Inflammatory macrophage treated with lipopolysaccharide for 4 hours (primary cell): ENCODE measurements at regions not wholly inside any gene's neighbourhood (a gene's known extent, or its start where the extent isn't known, plus 50 kb on each side); places are given as distances from the start of the nearest gene placed in this dataset.
"Not testable (repeated sequence)": the region's sequence is repeated elsewhere in the genome, so short reads cannot be mapped to it uniquely, and the experiment has no call there.

Experiments
- DNase-seq: peaks from one replicate; pipeline ENCODE4 v3.0.0-alpha.2; 2020

DNA sequence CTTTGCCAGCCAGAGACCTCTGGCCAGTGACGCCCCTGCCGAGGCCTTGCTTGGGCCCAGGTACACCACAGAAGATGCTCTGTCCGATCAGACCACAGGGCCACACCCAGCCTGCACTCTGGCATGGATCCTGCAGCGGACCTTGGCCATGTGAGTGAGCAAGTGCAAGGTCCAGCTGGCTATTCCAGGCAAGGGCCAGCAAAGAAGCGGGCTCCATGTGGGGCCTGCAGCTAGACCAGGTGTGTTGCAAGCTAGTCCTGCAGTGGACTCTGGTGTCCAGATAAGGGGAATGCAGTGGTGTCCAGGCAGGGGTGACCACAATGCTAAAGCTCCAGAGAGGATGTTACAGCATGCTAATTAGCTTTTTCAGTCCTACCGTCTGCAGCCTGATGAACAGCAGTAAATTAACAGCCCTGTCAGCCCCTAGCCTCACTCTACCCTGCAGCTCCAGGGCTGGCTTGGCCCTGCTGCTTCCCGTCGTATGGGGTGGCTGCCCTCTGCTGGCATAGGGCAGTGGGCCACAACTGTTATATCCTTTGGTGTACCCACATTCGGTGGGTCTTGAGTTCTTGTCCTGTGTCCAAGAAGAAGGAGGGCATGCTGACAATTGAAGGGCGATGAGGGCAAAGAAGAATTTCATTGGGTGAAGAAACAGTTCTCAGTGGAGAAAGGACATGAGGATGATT, 284.5 kb upstream of the POU5F2 start:
- no peak for DNase-seq

DNA sequence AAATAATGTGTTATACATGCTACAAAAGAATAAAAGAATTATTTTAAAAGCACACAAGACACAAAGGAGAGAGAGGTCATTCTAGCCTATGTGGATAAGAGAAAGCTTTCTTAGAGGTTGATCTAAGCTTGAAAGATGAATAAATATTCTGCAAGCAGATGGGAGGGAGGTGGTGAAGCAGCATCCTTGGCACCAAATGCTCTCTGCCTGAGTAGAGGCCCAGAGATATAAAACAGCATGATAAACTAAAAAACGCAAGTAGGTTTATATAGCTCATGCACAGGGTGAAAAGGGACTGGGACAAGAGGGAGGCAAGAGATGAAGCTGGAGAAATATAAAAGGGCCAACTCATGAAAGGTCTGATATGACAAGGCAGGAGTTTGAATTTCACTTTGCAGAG, 283.2 kb upstream of the POU5F2 start:
- DNase-seq: no peak

DNA sequence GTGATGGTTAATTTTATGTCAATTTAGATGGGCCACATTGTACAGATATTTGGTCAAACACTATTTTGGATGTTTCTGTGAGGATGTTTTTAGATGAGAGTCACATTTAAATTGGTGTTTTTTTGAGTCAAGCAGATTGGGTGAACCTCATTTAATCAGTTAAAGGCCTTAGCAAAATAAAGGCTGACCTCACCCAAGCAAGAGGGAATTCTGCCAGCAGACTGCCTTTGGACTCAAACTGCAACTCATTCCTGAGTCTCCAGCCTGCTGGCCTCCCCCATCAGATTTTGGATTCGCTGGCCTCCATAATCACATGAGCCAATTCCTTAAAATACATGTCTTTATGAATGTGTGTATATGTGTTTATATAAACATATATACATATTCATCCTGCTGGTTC, 282.7 kb upstream of the POU5F2 start:
- no peak for DNase-seq

DNA sequence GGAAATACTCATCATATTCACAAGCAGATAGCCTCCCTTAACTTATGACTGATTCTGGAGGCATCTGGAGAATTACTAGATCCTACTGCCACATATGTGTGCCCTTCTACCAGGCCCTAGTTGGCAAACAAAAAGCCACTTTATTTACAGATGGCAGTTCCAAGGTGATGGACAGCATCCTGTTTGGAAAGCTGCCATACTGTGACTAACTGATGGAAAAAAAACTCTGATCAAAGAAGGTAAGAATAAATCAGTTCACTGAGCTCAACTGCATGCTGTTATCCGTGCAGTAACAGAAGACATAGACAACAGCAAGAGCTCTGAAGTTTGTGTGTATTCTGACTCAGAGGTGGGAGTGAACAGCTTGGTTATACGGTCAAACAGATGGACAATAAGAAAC, 279.8 kb upstream of the POU5F2 start:
- no peak for DNase-seq

DNA sequence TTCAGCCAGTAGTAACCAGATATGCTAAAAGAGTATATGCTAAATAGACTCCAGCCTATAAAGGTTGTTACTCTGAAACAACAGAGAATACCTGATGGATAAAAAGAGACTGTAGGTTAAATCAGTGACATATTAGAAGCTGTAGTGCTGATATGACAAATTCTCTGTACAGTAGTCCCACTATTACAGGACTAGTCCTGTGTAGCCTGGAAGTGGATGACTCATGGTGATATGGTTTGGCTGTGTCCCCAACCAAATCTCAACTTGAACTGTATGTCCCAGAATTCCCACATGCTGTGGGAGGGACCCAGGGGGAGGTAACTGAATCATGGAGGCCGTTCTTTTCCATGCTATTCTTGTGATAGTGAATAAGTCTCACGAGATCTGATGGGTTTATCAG, 276.2 kb upstream of the POU5F2 start:
- DNase-seq: no peak

DNA sequence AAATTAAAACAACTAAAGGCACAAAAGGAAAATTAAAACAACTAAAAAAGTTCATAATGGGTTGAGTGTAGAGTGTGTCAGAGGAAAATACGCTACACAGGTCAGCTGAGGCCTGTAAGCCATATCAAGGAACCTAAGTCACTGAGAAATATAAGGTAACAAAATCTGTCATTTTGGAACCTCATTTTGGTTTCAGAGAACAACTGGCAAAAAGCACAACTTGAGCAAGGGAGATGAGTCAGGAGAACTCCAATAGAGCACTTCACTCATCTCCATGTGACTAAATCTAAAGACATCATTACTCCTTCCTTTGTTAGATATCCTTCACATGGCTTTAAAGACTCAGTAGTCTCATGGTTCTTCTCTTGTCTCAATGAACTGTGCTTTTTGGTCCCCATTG, 269.4 kb upstream of the POU5F2 start:
- DNase-seq: peak; percentile 5

DNA sequence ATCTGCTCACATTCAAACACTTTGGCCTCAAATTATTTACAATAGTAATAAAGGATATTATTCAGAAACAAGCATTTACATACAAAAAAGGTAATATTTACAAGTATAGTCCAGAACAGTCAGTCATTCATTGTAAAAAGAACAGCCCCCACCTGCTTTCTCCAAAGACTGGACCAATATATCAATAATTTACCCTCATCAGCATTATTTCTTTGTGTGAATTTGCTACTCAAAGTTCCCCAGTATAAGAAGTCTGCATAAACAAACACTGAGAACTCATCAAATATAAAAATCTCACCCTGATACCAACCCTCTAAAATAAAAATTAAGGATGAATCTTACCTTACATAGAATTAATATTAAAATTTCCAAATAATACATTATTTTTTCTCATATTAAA, 267.8 kb upstream of the POU5F2 start:
- no peak for DNase-seq

DNA sequence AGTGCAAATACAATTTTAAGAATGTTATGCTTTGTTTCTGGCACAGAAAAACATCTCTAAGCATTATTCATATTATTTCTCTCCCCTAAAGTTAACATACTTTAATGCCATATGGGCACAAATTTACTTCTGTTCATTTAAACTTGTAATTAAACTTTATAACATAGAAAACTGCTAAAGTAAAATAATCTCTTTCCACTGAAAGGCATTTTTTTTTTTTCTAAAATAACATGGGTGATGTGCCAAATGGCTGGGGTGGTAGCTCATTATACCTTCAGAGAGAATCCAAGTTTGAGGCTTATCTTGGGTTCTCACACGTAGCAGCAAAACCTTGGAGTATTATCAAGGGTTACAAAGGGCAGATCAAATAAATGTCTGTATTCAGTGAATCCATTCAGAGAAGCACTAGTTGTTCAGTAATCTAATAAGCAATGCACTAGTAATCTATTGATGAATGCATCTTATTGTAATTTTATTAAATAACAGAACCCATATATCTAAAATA, 257.6 kb upstream of the POU5F2 start:
- no peak for DNase-seq

DNA sequence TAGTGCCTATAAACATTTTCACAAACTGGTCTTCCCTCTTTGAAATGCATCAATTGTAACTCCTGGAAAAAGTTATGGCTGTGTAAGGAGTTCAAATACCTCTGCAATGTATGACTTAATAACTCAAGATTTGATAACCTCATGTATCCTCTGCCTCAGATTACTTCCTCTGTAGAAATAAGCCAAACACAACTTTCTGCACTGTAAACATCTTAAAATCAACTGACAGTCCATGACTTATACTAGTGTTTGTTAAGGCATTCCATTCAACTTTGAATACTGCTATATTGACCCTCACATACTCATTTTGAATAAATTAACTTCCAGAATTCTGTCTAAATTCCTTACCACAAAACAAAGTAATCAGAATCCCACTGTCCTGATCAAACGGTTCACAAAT, 256.2 kb upstream of the POU5F2 start:
- no peak for DNase-seq

DNA sequence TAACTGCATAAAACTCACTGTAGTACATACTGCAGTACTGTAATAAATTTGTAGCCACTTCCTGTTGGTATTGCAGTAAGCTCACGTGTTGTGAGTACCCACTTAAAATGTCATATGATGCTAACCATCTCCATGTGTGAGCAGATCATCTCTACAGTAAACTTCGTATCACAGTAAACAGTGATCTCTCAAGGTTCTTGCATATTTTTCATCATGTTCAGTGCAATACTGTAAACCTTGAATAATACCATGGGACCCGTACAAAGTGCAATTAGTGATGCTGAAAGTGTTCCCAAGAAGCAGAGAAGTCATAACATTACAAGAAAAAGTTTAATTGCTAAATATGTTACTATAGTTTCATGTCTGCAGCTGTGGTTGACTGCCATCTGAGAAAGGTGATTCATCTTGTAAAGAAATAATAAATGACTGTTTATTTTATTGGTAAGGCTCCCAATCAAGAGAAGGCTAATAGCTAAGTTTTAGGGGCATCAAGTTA, 253.8 kb upstream of the POU5F2 start:
- peak; percentile 8 for DNase-seq

DNA sequence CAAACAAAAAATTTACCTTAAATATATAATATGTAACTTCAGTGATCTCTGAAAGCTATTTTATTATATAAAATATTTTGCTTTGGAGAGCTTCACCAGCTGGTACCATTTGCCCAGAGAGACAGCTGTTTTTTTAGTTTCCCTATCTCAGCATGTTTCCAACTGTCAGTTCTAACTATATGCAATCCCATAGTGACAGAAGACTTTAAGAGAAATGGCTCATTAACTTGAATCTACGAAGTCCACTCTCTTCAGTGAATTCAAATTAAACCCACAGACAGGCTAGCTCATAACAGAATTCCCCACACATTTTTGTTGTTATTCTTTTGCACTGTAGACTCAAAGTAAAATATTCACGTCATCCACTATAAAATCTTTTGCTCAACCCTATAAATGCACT, 251.8 kb upstream of the POU5F2 start:
- no peak for DNase-seq

DNA sequence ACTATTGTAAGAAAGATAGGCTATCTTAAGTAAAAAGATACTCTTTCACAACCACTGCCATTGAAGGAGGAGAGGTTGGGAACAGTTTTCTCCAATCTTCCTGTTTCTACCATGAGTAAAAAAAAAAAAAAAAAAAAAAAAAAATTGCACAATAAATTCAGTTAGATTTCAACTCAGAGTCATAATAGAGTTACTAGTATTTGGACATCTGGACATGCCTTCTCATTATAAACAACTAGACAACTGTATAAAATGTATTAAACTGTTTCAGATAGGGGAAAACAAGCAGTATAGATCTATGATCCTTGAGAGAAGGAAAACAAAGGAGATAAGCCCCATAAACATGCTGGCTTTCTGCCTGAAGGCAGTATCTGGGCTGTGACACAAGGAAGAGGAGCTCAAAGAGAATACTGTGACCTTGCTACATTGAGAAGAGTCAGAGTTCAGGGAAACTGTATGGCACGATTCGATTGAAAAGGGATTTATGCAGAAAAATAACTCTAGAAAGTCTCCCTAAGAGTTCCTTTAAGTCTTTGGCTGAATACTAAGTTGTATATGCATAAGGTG, 249.2 kb upstream of the POU5F2 start:
- DNase-seq: peak; percentile 16

DNA sequence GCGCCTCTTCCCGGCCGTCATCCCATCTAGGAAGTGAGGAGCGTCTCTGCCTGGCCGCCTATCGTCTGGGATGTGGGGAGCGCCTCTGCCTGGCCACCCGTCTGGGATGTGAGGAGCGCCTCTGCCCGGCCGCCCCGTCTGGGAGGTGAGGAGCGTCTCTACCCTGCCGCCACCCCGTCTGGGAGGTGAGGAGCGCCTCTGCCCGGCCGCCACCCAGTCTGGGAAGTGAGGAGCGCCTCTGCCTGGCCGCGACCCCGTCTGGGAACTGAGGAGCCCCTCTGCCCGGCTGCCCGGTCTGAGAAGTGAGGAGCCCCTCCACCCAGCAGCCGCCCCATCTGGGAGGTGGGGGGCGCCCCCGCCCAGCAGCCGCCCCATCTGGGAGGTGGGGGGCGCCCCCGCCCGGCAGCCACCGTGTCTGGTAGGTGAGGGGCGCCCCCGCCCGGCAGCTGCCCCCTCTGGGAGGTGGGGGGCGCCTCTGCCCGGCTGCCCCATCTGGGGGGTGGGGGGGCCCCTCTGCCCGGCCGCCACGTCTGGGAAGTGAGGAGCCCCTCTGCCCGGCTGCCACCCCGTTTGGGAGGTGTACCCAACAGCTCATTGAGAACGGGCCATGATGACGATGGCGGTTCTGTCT, 244.7 kb upstream of the POU5F2 start:
- not testable (repeated sequence) for DNase-seq

DNA sequence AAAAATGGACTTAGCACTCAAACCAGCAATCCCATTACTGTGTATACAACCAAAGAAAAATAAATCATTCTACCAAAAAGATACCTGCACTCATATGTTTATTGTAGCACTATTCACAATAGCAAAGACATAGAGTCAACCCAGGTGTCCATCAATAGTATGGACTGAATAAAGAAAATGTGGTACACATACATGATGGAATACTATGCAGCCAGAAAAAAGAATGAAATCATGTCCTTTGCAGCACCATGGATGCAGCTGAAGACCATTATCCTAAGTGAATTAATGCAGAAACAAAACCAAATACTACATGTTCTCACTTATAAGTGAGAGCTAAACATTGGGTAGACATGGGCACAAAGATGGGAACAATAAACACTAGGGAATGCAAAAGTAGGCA, 236.8 kb upstream of the POU5F2 start:
- DNase-seq: no peak

DNA sequence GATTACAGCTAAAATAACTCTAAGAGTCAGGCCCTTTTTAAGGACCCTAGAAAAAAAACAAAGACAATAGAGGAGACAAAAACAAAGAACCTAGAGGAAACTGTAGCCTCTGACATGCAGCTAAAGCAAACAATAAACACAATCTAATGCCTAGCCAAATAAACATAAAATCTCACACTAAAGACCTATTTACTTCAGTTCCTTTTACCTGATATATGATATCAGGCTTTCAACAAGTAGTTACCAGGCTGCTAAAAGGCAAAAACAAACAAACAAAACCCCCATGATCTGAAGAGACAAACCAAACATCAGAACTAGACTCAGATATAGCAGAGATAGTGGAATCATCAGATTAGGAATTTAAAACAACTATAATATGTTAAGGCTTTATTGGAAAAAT, 226.5 kb upstream of the POU5F2 start:
- no peak for DNase-seq

DNA sequence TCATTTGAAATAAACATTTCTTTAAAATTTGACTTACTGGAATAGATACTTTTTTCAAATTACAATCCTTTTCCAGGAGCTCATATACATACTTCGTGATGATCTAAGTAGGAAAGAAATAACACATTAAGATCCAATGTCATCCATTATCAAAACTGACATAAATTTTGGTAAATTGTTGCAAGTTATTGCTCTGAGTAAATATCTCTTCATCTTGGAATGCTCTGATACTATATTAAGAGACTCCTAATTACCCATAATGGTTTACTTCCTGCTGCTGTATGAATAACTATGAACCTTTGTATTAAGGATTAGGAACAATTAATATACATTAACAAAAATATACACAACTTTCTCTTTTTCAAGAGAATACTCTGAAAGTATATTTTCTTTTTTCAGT, 223.0 kb upstream of the POU5F2 start:
- DNase-seq: no peak

DNA sequence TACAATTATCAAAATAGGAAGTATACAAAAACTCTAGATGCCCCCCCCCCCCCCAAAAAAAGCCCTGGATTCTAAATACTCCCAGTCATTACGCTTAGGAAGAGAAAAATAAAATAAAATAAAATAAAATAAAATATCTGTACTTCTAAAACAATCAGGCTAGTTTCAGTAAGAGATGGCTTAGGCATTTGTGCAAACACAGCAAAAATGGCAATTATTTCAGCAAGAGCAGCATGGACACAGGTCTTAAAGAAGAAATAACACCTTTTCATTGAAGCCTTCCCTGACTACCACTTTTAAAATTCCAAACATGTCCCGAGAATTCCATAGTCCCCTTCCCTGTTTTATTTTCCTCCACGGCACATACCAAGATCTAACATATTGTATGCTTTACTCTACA, 218.6 kb upstream of the POU5F2 start:
- DNase-seq: no peak

DNA sequence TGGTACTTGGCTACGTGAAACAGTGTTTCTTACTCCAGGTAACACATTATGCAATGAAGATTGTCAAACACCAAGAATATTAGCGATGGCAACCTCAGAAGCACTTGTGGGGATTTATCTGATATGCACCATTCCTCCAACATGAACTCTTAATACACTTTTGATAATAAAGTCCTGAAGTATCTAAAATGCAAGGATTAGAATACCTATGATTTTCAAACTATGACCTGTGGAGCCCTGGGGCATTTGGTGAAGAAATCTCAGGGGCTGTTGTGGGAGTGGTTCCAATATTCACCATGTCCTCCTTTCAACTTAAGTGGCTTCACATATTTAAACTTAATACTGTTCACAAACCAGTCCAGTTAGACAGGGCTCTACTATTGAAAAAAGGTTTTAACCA, 214.6 kb upstream of the POU5F2 start:
- no peak for DNase-seq

DNA sequence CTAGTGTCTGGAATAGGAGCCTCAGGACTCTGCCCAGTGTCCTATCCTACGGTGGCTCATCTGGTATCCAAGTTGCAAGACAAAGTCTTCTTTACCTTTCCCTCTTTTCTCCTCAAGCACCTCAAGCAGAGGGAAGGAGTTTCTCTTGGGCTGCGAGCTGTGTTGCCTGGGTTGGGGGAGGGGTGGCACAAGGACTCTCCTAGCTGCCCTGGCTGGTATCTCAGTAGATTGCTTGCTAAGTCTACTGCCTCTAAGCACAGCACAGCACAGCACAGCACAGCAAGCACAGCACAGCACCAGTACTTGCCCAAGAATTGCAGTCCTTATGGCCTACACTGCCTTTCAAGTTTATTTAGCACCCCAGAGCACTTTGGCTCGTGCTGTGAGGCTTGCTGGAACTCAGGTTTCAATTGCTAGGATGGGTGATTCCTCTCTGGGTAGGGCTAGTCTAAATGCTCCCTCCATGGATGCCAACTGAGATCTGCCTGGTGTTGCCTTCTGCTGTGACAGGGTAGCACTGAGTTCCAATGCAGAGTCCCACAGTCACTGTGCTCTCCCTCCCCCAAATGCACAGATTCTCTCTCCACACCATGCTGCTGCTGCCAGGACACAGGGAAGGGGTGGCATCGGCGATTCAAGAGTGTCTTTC, 213.1 kb upstream of the POU5F2 start:
- DNase-seq: no peak

DNA sequence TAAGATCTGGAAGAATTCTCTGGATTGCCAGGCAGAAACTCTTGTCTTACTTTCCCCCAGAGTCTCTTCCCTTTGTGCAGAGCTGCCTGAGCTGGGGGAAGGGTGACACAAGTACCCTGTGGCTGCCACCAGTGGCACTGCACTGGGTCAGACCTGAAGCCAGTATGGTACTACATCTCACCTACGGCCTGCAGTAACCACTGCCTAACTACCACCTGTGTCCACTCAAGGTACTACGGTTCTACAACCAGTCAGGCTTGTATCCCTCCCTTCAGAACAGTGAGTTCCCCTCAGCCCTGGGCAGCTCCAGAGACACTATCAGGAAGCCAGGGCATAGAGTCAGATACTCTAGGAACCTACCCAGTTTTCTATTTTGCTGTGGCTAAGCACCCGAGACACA, 212.0 kb upstream of the POU5F2 start:
- no peak for DNase-seq

DNA sequence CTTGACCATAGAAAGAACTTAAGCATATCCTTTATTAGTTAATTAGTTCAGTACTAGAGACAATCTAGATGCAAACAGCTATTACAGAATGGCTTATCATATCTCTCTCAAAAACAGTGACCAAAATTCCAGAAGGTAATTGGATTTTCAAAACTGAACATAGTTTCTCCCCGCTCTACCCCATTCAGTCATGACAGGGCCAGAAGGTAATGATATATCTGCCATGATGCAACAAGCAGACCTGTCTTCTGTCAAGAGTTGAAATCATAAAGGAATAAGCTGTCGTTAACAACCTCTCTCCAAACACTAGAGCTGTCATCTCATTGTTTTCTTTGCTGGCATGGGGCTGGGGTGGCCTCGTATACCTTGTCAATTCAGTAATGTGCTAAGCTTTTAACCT, 200.5 kb upstream of the POU5F2 start:
- DNase-seq: no peak

DNA sequence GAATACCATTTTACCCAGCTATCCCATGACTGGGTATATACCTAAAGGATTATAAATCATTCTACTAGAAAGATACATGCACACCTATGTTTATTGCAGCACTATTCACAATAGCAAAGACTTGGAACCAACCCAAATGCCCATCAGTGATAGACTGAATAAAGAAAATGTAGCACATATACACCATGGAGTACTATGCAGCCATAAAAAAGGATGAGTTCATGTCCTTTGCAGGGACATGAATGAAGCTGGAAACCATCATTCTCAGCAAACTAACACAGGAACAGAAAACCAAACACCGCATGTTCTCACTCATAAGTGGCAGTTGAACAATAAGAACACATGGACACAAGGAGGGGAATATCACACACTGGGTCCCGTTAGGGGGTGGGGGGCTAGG, 191.9 kb upstream of the POU5F2 start:
- not testable (repeated sequence) for DNase-seq

DNA sequence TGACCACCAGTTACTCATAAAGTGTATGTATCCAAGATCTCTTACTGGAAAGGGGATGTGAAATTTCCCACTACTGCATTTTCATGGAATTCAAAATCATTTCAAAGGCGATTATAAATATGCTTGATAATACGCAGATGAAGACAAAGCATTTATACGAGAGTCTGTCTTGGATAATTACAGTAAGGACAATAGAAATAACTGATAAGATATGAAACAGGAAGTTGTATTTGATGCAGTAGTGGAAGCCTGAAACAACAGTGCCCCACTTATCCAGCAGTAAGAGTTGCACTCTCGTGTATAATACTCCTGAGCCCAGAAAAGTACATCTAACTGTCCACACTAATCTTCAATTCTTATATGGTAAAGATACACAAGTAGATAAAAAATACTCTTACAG, 188.7 kb upstream of the POU5F2 start:
- DNase-seq: no peak

DNA sequence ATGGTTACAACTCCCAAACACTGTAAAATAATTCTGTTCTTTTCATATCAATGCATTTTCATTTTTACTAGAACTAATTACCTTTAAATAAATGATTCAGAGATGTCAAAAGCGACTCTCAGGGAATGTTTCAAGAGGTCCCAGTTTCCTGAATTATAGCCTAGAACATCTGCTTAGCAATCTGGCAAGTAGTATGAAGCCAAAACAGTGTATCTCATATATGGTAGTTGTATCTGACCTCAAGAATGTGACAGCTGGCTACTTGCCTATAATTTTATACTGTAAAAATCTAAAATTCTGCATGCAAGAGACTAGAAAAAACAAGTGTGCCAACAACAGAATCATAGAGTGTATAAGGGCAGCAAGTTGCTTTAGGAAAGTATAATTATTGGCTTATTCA, 187.7 kb upstream of the POU5F2 start:
- no peak for DNase-seq
